Stimulated activated CD4-positive, alpha-beta T cell treated with anti-CD3 and anti-CD28 coated beads, Interleukin-15, amount 100 ng/mL, for 24 hours (primary cell): ENCODE measurements at regions not wholly inside any gene's neighbourhood (a gene's known extent, or its start where the extent isn't known, plus 50 kb on each side); places are given as distances from the start of the nearest gene placed in this dataset.

Source experiments
- DNase-seq: peaks from one replicate; pipeline ENCODE4 v3.0.0-alpha.2; 2020

- no peak for DNase-seq
Measured at GRCh38 chr5:3393122-3393919, 202.3 kb upstream of the IRX1 start.

GRCh38 chr5:3392306-3392939, 203.2 kb upstream of the IRX1 start:
- DNase-seq, result no peak

GRCh38 chr5:3391210-3391609, 204.4 kb upstream of the IRX1 start:
- DNase-seq, result no peak

- DNase-seq, result no peak
Measured at GRCh38 chr5:3389471-3390026, 206.1 kb upstream of the IRX1 start.

GRCh38 chr5:3386637-3387036, 209.0 kb upstream of the IRX1 start:
- DNase-seq, result no peak

- DNase-seq, result no peak
Measured at GRCh38 chr5:3385991-3386519, 209.6 kb upstream of the IRX1 start.

GRCh38 chr5:3384531-3384930, 211.1 kb upstream of the IRX1 start:
- DNase-seq, result no peak

- no peak for DNase-seq
Measured at GRCh38 chr5:3382782-3383181, 212.8 kb upstream of the IRX1 start.

- no peak for DNase-seq
Measured at GRCh38 chr5:3382151-3382550, 213.5 kb upstream of the IRX1 start.

GRCh38 chr5:3381206-3381825, 214.3 kb upstream of the IRX1 start:
- DNase-seq, result no peak

- DNase-seq, result no peak
Measured at GRCh38 chr5:3380689-3381088, 214.9 kb upstream of the IRX1 start.

- DNase-seq, result no peak
Measured at GRCh38 chr5:3377831-3378230, 217.8 kb upstream of the IRX1 start.

- DNase-seq, result no peak
Measured at GRCh38 chr5:3377176-3377575, 218.5 kb upstream of the IRX1 start.

GRCh38 chr5:3376611-3377010, 219.0 kb upstream of the IRX1 start:
- DNase-seq, result no peak

GRCh38 chr5:3375586-3376311, 219.9 kb upstream of the IRX1 start:
- DNase-seq, result no peak

- DNase-seq, result no peak
Measured at GRCh38 chr5:3373391-3373790, 222.2 kb upstream of the IRX1 start.

- no peak for DNase-seq
Measured at GRCh38 chr5:3372289-3372688, 223.3 kb upstream of the IRX1 start.

GRCh38 chr5:3365501-3366215, 230.0 kb upstream of the IRX1 start:
- no peak for DNase-seq

- no peak for DNase-seq
Measured at GRCh38 chr5:3364941-3365340, 230.7 kb upstream of the IRX1 start.

- DNase-seq, result no peak
Measured at GRCh38 chr5:3364433-3364832, 231.2 kb upstream of the IRX1 start.

- no peak for DNase-seq
Measured at GRCh38 chr5:3362606-3362910, 233.1 kb upstream of the IRX1 start.

- DNase-seq, result no peak
Measured at GRCh38 chr5:3361811-3362605, 233.6 kb upstream of the IRX1 start.
